CD4-positive, alpha-beta T cell treated with Interleukin-6 at 100 ng/mL for 8 hours (primary cell): ENCODE measurements at regions not wholly inside any gene's neighbourhood (a gene's known extent, or its start where the extent isn't known, plus 50 kb on each side); places are given as distances from the start of the nearest gene placed in this dataset.

Source experiments
- DNase-seq: peaks from one replicate; pipeline ENCODE4 v3.0.0-alpha.2; 2020; ENCODE audit warnings: mixed read lengths, low spot score

DNA sequence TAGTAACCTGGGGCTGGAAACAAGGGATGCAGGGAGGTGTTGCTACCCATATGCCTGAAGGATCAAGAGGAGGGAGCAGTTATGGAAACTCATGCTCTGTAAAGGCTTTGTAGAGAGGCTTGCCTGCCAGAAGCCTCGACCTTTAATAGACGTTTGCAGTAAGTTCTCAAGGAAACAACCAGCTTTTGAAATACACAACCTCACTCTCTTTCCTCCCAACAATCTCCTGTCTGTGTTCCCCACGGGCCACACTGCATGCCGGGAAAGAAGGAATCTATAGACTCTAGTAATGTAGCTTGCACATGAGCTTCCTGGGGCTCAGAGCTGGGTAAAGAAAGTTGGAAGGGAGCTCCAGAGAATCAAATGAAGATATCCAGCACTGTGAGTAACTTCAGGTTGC is 101.6 kb upstream of the PACRGL start:
- no peak for DNase-seq

DNA sequence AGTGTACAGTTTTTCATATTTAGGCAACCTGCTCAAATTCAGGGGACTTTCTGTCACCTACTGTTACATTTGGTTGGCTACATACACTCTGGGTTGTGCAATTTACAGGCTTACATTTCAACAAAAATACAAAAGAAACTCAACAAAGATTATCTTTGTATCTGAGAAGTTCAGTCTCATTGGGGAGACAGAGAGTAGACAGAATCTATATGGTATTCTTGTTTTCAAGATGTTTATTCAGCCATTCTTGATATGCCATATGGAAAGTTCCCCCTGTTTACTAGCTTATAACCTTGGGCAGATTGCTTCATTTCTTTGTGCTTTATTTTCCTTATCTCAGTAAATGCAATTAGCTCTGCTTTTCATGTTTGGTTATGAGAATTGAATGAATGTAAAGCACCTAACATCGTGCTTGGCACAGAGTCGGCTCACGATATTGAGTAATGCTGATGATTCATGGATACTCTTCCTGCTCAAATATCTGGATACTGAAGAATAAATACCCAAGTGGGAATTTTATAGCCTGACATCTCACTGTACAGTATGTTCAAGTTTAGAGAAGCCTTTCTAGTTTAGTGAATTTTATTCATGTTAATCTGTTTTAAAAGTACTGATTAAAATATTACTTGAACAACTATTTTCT is 96.5 kb upstream of the PACRGL start:
- DNase-seq, result no peak

DNA sequence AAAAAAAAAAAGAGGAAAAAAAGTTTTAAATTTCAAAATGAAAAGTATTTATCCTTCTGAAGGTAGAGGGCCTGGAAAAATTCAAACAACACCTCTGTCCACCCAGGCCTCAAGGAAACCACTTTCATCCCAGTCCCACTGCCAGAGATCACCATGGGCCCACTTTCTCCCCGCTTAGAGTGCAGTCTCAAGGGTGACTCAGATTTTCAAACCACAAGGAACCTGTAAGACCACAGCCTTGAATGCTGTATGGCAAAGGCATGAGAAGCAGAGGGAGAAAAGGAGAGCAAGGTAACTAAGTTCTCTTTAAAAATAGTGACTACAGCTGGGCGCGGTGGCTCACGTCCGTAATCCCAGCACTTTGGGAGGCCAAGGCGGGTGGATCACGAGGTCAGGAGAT is 87.9 kb upstream of the PACRGL start:
- no peak for DNase-seq

DNA sequence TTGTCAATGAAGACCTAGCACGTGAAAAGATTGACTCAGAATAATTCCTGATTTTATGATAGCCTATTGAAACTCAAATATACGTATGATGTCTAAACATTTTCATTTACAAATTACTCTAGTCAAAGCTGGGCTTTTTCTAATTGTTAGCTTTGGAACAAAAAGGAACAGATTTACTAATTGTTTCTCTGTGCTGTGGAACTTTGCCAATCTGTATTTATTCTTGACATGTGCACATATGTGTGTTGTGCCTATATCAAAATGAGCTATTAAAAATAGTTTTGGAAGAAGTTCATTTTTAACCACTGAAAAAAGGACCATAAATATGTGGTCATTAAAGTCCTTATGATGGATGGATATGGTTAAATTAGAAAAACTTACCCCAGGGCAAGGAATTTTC is 85.4 kb upstream of the PACRGL start:
- DNase-seq, result no peak

DNA sequence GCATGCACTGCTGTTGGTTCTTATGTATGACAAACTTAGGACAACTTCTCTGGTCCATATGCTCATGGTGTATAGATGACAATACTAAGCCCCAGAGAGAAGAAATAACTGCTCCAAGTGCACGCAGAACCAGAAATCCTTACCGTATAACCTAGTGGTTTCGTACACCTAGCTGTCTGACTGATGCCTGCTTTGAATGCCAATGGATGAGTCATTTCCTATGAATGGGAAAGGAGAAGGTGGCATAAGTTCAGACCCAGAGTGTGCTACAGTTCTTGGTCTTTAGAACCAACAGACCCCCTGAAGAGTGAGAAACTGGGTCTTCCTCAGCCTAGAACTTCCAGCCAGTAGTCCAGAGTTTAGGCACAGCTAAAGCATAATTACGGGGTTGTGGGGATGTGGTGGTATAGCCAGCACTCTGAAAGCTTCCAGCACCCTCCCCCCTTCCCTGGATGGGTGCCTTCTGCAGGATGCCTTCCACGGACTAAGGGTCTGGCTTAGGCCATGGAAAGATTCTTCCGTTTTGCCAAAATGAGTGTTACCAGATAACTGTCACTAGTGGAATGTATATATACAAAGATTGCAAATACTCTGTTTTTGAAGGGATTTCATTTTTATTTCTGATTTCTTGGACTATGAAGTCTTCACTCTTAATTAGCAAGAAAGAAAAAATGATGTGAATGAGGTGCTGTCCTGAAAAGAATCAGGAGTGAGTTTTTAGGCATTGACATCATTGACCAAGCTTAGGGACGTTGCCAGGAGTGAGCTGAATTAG is 84.6 kb upstream of the PACRGL start:
- DNase-seq, result no peak

DNA sequence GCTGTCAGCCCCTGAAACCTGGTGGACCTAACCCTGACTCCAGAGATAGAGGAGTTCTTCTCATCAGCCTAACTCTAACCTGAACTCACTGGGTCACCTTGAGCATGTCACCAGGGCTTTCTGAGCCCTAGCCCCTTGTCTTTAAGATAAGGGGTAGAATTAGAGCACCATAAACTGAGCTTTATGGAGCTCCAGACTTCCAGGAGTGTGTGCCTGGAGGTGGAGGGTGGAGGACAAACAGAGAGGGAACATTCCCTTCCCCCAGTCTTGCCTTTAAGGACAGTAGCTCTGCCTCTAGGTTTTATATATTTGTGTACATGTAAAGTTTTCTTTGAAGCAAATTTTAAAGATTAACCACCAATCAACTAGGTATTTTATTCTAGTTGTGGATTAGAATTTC is 83.9 kb upstream of the PACRGL start:
- DNase-seq, result no peak

DNA sequence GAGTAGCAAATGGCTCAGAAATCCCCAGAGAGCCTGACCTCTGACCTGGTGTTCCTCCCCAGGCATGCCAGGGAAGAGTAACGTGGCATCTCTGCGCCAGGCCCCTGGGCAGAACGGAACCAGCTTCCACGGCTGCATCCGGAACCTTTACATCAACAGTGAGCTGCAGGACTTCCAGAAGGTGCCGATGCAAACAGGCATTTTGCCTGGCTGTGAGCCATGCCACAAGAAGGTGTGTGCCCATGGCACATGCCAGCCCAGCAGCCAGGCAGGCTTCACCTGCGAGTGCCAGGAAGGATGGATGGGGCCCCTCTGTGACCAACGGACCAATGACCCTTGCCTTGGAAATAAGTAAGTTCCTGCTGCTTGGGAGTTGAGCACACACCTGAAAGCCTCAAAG is 83.4 kb upstream of the PACRGL start:
- DNase-seq, result no peak

DNA sequence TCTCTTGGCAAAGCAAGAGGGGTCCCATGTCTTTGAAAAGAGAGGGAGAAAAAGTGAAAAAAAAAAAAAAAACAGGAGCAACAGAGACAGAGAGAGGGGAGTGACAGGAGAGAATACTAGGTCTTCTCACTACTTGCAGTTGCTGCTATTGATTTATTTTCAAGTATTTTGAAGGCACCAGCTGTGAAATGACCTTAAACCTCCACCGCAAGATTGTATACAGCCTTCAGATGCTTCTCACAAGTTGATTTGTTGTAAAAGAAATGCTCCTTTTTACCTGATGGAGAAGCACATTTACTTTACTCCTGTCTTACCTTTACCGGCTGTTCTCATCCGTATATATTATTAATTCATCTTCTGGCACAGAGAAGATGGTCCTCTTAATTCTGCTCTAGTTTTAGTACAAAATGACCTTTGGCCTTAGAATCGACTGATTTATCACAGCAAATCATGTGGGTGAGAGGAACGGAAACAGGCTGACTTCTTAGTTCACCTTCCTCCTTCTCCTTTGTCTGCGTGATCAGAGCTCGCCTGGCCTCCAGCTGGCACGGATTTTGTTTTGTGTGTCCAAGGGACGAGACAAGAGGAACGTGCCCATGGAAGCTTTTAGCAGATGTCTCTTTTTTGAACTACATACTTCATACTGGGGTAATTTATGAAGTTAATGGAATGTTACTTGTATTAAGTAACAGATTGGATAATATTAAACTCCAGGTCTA is 82.4 kb upstream of the PACRGL start:
- no peak for DNase-seq

DNA sequence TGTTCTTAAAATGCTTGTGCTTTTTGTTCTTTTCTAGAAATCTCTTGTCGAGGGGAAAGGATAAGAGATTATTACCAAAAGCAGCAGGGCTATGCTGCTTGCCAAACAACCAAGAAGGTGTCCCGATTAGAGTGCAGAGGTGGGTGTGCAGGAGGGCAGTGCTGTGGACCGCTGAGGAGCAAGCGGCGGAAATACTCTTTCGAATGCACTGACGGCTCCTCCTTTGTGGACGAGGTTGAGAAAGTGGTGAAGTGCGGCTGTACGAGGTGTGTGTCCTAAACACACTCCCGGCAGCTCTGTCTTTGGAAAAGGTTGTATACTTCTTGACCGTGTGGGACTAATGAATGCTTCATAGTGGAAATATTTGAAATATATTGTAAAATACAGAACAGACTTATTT is 81.5 kb upstream of the PACRGL start:
- no peak for DNase-seq

DNA sequence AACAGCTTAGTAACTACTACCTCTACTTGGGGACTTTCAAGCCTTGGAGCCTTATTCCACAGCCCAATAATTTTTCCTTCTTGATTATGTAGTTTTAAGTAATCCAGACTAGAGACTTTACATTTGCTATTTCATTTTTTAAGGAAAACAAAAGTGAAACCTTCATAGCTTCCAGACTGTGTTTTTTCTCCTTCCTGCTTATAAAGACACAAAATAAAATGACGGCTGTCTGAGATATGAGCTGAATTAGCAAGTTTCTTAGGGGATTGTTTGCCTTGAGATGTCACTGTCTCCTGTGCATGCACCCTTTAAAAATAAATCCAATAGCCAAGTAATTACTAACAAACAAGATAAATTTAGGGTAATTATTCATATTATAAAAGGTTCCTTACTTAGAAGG is 78.8 kb upstream of the PACRGL start:
- no peak for DNase-seq

DNA sequence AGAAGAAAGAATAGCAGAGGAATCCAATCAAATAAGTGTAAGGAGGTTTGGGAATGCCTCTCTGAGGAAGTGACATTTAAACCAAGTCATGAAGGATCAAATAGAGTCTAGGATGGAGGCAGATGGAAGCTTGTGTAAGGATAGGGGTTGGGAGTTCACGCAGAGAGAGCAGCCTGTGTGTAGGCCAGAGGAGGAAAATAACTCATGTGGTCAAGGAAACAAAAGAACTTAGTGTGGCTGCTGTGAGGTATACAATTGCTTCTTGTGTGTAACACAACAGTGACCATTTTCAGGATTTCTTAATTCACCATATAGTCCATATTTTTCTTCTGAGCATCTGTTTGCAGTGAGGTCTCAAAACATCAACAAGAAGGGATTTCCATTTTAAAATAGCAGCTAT is 77.6 kb upstream of the PACRGL start:
- no peak for DNase-seq

DNA sequence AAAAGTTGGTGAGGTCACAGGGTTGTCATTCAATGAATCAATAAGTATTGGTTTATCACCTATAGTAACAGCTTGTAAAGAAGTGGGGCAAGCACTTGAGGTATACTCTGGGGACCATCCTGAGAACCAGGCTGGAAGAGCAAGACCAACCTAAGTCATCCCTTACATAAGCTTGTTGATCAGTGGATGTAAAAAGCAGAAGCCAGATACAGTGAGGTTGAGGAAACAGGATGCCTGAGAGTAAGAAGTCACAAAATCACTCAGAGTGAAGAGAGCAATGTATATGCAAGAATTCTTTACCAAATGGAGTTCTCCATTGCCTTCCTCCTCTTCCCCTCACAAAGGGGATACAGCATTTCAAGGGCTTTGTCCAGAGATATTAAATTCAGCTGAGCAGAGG is 76.3 kb upstream of the PACRGL start:
- no peak for DNase-seq

DNA sequence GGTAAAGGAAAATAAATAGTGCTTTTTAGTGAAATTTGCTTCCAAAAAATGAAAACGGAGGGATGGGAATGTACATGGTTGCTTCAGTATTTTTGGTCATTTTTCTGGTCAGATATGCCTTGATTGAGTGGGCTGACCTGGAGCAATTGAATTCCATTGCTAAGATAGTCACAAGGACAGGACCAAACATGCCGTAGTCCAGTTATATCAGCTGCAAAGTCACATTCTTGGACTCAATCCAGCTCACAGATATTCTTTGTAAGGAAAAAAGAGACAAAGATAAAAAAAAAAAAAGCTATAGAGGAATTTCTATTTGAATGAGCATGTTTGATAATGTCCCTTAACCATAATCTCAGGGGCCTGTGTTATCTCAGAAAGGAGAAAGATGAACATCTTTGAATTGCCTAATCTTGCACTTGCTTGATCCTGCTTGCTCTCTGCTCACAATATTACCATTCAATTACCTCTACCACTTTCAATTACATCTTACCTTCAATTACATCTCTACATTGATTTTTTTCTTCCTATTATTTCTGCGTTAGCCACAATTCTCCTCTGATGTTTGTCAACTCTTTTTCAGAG is 75.4 kb upstream of the PACRGL start:
- no peak for DNase-seq

DNA sequence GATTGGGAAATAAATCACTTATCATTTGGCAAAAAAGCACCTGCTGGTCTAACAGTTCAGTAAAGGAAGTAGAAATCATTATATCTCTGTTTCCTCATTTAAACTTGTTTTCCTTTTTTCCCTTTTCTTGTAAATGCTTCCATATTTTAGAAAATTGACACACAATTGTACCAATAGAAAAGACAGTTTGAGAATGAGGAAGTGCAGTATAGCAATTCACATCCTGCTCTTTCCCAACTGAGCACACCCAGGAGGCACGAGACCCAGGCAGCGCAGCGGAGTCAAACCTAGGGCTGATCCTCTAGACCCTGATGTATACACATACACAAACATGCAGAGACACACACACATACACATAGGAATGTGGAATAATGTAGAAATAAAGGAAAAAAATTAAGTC is 74.8 kb upstream of the PACRGL start:
- DNase-seq, result no peak

DNA sequence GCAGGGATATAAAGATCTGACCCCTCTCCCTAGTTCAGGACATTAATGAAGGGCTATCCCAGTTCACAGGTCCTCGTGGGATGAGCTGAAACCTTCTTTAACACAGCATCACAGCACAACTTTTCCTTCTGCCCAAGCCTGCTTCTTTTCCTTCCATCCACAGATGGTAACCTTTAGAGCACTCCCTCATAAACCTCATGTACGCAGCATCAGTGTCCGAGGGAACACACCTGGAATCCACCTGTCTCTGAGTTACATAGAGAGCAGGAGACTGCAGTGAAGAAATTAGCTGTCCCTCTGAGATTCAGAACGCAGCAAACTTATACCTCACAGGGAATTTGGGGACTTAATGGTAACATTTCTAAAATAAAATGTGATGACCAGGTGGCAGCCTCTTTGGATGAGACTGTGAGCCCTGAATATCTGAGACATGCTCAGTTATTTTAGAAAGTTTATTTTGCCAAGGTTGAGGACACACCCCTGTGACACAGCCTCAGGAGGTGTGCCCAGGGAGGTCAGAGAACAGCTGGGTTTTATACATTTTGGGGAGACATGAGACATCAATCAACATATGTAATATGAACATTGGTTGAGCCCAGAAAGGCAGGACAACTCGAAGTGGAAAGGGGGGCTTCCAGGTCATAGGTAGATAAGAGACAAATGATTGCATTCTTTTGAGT is 73.8 kb upstream of the PACRGL start:
- no peak for DNase-seq

DNA sequence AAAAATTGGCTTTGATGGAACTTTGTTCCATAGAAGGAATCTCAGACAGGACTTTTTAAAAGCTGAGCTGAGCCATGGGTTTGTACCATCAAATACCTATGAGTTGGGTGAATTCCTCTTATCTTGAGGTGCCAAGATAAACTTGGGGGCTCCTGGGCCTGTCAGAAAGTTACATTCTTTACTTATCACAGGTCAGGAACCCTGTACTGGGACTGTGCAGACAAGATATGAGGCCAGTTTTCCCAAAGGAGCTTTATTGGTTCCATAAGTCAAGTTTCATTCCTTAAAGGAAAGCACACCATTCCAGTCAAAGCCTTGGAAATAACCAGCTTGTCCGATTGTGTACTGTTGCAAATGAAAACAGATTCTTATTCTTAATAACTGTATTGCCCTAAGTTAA is 72.4 kb upstream of the PACRGL start:
- no peak for DNase-seq

DNA sequence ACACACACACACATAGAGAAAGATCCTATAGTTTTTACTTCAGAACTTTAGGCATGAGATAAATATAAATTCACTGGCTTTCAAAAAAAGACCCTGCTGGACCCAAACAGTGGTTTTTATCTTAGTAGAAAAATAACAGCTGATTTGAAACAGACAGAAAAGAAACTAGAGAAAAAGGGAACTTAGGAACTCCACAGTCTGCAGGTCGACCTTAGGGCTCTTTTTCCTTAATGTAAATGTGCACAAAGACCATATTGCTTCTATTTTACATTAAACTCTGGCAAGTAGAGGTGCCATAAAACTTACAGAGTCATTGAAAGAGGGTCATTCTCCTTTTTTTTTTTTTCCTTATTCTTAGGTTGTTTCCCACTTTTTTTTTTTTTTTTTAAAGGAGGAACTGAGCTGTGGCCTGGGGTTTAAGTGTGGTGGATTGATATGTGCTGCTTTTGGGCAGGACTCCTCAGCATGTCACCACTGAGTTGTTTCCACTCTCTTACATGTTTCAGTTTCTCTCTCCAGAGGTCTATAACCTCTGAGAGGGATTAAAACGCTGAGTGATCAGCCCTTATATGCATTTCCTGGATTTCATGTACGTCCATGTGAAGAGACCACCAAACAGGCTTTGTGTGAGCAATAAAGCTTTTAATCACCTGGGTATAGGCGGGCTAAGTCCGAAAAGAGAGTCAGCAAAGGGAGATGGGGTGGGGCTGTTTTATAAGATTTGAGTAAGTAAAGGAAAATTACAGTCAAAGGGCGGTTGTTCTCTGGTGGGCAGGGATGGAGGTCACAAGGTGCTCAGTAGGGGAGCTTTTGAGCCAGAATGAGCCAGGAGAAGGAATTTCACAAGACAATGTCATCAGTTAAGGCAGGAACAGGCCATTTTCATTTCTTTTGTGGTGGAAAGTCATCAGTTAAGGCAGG is 70.8 kb upstream of the PACRGL start:
- DNase-seq, result no peak

DNA sequence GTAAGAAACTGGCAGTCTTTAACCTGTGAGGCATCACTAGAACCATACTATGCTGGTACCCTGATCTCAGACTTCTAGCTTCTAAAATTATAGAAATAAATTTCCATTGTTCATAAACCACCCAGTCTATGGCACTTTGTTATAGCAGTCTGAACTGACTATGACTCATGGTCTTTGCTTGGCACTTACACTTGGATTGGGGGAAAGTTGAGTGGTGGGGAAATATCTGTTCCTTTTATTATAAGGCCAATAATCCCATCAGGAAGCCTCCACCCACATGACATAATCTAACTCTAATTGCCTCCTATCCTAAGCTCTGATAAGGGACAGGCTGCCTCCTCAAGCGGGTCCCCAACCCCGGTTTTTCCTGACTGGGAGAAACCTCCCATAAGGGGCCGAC is 61.4 kb upstream of the PACRGL start:
- no peak for DNase-seq

DNA sequence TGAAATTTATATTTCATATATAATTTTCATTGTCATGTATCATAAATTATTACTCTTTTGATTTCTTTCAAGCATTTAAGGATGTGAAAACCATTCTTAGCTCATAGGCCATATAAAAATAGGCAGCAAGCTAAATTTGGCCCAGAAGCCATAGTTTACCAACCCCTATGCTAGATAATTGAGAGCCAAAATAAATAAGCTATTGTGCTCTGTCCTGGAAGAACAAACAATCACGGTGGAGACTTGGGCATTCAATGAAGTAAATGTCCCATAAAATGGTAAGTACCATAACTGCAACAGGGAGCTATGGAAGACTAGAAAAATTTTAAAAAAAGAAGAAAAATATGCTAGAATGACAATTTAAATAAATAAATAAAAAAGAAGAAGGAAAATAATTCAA is 60.9 kb upstream of the PACRGL start:
- no peak for DNase-seq

DNA sequence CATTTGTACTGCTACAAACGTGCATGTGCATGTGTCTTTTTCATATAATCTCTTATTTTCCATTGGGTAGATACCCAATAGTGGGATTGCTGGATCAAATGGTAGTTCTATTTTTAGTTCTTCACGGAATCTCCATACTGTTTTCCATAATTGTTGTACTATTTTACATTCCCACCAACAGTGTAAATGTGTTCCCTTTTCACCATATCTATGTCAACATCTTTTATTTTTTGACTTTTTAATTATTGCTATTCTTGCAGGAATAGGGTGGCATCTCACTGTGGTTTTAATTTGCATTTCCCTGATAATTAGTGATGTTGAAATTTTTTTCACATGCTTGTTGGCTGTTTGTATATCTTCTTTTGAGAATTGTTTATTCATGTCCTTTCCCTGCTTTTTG is 59.3 kb upstream of the PACRGL start:
- DNase-seq, result no peak

DNA sequence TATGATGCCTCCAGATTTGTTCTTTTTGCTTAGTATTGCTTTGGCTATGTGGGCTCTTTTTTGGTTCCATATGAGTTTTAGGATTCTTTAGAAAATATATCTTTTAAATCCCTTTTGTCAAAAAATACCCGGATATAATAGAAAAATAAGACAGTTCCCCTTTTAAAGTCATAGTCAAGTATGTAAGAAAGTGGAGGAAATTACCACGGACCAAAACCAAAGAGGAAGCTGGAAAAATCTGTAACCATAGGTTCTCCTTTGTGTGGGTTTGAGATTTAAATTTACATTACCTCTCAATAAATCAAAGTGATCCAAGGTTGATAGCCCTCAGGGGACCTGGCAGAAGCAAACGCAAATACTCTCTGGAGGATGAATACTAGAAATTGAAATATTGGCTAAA is 58.3 kb upstream of the PACRGL start:
- DNase-seq, result no peak
